ENCODE measurements at regions not wholly inside any gene's neighbourhood (a gene's known extent, or its start where the extent isn't known, plus 50 kb on each side); places are given as distances from the start of the nearest gene placed in this dataset.
A peak's percentile ranks its signal among the peaks of the same experiment; 100 is the strongest.

- Mint-ChIP-seq H3K27ac (ENCODE audit: unreplicated experiment) (no peak overlapping the region), H3K9me3 (ENCODE audit: unreplicated experiment) (peaks cover 19% of the 10 kb centered on the region), H3K4me1 (ENCODE audit: unreplicated experiment) (peaks cover 5% of the 10 kb centered on the region), H3K36me3 (ENCODE audit: unreplicated experiment) (peaks cover 4% of the 10 kb centered on the region), H3K27me3 (ENCODE audit: unreplicated experiment) (no peaks in the 10 kb centered on the region), H3K4me3 (ENCODE audit: unreplicated experiment) (no peak overlapping the region)
- DNase-seq (ENCODE audit: extremely low spot score, unreplicated experiment): no peak
- no peak for TF ChIP-seq CTCF (IDR thresholded peaks at IDR 0.05)
These were observed 1122.6 kb downstream of the FLRT2 start for GRCh38 chr14:86652526-86652925.

GRCh38 chr14:86646696-86647690, 1117.0 kb downstream of the FLRT2 start:
- H3K4me1 Mint-ChIP-seq (ENCODE audit: unreplicated experiment): peaks cover 9% of the 10 kb centered on the region
- no peaks in the 10 kb centered on the region for H3K27me3 Mint-ChIP-seq (ENCODE audit: unreplicated experiment)
- no peak overlapping the region for H3K4me3 Mint-ChIP-seq (ENCODE audit: unreplicated experiment)
- peaks cover 23% of the 10 kb centered on the region for H3K9me3 Mint-ChIP-seq (ENCODE audit: unreplicated experiment)
- H3K36me3 Mint-ChIP-seq (ENCODE audit: unreplicated experiment): peaks cover 4% of the 10 kb centered on the region
- TF ChIP-seq CTCF (IDR thresholded peaks at IDR 0.05): no peak
- H3K27ac Mint-ChIP-seq (ENCODE audit: unreplicated experiment): peak overlapping the region; percentile 32
- no peak for DNase-seq (ENCODE audit: extremely low spot score, unreplicated experiment)

- no peak overlapping the region for H3K27ac Mint-ChIP-seq (ENCODE audit: unreplicated experiment)
- no peak overlapping the region for H3K4me3 Mint-ChIP-seq (ENCODE audit: unreplicated experiment)
- DNase-seq (ENCODE audit: extremely low spot score, unreplicated experiment): no peak
- H3K36me3 Mint-ChIP-seq (ENCODE audit: unreplicated experiment): peaks cover 4% of the 10 kb centered on the region
- TF ChIP-seq CTCF (IDR thresholded peaks at IDR 0.05): no peak
- H3K27me3 Mint-ChIP-seq (ENCODE audit: unreplicated experiment): no peaks in the 10 kb centered on the region
- peaks cover 21% of the 10 kb centered on the region for H3K9me3 Mint-ChIP-seq (ENCODE audit: unreplicated experiment)
- H3K4me1 Mint-ChIP-seq (ENCODE audit: unreplicated experiment): peaks cover 9% of the 10 kb centered on the region
These were observed 1116.2 kb downstream of the FLRT2 start for GRCh38 chr14:86646125-86646524.

- no peak overlapping the region for H3K27ac Mint-ChIP-seq (ENCODE audit: unreplicated experiment)
- H3K9me3 Mint-ChIP-seq (ENCODE audit: unreplicated experiment): no peaks in the 10 kb centered on the region
- no peak for DNase-seq (ENCODE audit: extremely low spot score, unreplicated experiment)
- no peak overlapping the region for H3K4me3 Mint-ChIP-seq (ENCODE audit: unreplicated experiment)
- no peaks in the 10 kb centered on the region for H3K27me3 Mint-ChIP-seq (ENCODE audit: unreplicated experiment)
- peaks cover 16% of the 10 kb centered on the region for H3K4me1 Mint-ChIP-seq (ENCODE audit: unreplicated experiment)
- no peaks in the 10 kb centered on the region for H3K36me3 Mint-ChIP-seq (ENCODE audit: unreplicated experiment)
- no peak for TF ChIP-seq CTCF (IDR thresholded peaks at IDR 0.05)
These were observed 1111.4 kb downstream of the FLRT2 start for GRCh38 chr14:86641310-86641709.

GRCh38 chr14:86640288-86640687, 1110.3 kb downstream of the FLRT2 start:
- no peak for TF ChIP-seq CTCF (IDR thresholded peaks at IDR 0.05)
- H3K36me3 Mint-ChIP-seq (ENCODE audit: unreplicated experiment): no peaks in the 10 kb centered on the region
- no peak for DNase-seq (ENCODE audit: extremely low spot score, unreplicated experiment)
- no peaks in the 10 kb centered on the region for H3K9me3 Mint-ChIP-seq (ENCODE audit: unreplicated experiment)
- peaks cover 16% of the 10 kb centered on the region for H3K4me1 Mint-ChIP-seq (ENCODE audit: unreplicated experiment)
- no peak overlapping the region for H3K4me3 Mint-ChIP-seq (ENCODE audit: unreplicated experiment)
- H3K27ac Mint-ChIP-seq (ENCODE audit: unreplicated experiment): no peak overlapping the region
- H3K27me3 Mint-ChIP-seq (ENCODE audit: unreplicated experiment): no peaks in the 10 kb centered on the region

Measured in osteocyte (in vitro differentiated cells).